Right renal pelvis (tissue), 4 donors: ENCODE measurements at regions not wholly inside any gene's neighbourhood (a gene's known extent, or its start where the extent isn't known, plus 50 kb on each side); places are given as distances from the start of the nearest gene placed in this dataset.

ENCODE experiments used
- DNase-seq, 4 donors: peaks; one replicate each; pipeline ENCODE4 v3.0.0-alpha.2; 2013; ENCODE audit warnings: low read depth in 4 of 4, low spot score in 3 of 4, missing footprints in 1 of 4

DNA sequence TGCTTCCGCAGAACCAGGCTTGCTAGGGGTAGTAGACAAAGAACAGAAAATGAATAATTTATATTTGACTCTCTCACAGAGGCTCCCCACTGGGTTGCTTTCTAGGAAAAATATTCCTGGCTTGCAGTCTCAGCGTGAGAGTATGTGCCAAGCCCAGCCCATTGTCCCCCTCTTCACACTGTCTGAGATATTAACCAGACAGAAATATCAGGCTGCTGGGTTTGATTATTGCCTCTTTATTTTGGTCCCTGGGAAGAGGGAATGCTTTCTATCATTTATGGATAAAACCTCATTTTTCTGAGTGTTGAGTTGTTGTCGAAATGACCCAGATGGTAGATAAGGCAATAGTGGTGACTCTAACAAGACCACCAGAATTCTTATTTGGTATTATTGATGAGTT, 367.9 kb downstream of the METTL15 start:
- no peak for DNase-seq

DNA sequence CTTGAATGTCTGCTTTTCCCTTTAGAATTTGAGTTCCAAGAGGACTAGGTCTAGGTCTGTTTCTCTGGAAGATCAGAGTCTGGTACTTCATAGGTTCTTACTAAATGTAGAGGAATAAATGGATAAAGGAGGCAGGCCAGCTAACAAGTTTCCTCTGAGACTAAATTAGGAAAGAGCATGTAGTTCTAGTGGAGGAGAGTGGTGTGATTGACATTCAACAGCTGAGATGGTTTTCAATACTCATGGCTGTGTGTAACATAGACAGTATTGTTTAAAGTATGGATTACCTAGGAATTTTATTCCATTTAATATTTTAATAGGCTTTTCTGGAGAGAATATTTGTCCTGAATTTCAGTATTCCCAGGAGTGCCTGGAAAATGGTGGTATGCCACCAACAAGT, 364.7 kb downstream of the METTL15 start:
- DNase-seq = no peak

DNA sequence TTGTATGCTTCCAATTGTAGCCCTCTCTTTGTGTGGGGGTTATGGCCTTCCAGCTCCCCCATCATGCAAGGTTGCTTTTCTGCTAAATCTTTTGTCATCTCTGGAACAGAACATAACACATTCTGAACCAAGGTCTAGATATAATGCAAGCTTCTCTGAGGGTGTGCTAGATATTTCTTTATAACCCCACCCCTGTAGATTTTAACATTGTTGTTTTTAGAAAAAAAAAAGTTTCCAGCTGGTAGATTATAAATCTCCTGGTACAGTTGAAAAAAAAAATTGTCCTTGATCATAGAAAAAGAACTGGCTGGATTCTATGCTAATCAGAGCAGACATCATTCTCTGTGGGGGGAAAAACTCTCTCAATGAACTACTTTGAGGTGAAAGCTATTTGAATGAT, 363.3 kb downstream of the METTL15 start:
- no peak for DNase-seq

DNA sequence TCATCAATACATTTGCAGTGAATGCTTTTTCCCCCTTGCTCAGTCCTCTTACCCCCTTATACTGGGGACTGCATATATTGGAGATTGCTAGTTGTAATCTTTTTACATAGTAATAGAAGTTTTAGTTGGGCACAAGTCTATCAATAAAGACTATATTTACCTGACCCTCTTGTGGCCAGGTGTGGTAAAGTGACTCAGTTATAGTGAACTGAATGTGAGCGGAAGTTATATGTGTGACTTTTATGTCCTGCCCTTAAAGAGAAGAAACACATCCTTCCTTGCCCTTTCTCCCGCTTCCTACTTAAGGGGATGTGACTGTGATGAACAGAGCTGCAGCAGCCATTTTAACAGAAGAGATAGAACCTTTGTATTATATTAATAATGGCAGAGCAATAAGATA, 362.0 kb downstream of the METTL15 start:
- no peak for DNase-seq

DNA sequence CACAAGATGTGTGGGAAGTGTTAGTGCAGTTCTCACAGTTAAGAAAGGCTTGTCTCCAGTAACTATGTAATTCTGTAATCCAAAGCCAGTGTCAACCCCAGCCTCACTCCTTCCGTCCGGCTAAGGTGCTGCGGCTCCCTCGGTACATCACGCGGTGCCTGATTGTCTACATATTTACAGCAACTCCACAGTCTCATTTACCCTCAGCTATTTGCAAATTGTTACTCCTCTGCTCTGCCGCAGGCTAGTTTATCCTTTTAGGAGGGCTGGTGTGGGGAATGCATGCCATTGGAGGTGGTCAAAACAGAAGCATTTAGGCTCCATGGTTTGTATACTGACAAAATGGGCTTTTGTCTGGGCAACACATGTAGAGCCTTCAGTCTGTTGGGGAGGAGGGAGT, 358.3 kb downstream of the METTL15 start:
- no peak for DNase-seq

DNA sequence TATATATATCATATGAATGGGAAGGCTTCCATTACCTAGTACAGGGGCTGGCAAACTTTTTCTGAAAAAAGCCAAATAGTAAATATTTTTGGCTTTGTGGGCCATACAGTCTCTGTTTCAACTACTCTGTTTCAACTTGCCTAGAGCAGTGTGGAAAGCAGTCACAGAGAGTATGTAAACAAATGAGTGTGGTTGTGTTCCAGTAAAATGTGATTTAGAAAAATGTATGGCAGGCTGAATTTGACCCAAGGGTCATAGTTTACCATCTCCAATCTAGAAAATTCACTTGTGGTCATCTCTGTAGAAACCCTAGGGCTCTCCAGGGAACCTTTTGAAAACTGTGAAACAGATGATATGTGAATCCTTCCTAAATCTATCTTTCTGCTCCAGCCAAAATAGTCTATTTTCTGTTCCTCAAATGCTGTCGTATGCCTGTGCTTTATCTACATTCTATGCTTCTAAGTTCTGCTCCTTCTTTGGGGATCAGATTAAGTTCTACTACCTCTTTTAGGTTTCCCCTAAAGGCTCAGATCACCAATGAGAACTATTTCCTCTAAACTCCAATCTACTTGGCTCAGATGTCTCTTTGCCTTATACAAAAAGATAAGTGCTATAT, 356.2 kb downstream of the METTL15 start:
- no peak for DNase-seq

DNA sequence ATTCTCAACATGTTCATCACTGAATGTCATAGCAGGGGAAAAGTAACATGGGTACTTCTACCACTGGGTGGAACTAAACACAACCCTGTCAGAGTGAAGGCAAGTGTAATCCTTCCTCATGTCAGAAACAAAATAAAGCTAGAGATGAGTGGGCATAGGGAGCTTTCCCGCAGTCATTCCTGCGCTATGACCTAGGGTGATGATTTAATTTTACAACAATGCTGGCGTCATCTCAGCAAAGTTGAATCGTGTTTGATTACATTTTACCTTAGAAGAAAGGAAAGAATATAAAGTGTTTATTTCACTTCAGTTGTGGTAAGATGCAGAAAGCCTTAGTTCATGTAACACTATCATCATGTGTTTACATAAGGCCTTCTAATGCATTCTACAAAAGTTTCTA, 355.6 kb downstream of the METTL15 start:
- no peak for DNase-seq

DNA sequence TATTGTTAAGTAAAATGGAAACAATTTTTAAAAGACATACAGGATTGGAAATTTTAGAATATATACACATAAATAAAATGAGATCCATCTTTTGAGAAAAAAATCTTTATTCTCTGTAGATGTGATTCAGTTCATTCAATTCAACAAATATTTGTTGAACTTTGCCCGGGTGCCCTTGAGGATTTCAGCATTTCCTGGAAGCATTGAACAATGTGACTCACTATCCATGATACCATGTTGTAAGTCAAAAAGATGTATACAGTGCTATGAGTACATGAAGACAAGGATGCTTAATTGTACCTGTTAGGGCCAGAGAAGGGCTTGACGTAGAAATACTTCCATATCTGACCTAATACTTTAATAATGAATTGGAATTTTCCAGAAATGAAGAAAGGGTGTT, 353.7 kb downstream of the METTL15 start:
- DNase-seq = no peak

DNA sequence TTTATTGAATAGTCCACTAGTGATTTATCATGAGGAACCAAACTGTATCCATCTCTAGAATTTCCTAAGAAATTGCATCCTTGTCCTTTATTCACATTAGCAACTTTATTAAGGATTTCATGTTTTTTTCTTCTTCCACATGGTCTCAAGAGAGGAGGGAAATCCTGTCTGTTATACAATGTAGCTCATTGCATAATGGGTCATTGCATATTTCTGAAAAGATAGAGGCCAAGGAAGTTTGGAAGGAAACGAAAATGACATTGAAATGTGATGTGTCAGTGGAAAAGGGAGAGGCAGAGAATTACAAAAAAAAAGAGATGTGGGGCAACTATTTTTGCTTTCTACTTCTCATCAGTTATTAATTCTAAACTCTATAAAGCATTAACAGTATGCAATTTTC, 353.1 kb downstream of the METTL15 start:
- no peak for DNase-seq

DNA sequence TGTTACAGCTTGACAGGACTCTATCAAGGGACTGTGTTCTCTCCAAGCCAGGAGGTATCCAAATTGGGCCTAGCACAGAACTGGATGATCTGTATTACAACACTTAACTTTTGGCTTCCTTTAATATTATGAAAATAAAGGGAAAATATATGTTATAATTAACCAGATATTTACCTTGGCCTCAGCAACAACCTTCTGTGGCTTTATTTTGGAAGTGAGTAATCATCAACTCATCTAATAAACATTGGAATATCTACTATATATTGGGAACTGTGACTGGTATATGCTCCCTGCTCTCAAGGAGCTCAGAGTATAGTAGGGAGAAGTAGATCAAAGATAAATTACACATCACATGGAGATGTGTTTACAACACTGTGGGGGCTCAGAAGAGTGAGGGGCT, 352.2 kb downstream of the METTL15 start:
- no peak for DNase-seq

DNA sequence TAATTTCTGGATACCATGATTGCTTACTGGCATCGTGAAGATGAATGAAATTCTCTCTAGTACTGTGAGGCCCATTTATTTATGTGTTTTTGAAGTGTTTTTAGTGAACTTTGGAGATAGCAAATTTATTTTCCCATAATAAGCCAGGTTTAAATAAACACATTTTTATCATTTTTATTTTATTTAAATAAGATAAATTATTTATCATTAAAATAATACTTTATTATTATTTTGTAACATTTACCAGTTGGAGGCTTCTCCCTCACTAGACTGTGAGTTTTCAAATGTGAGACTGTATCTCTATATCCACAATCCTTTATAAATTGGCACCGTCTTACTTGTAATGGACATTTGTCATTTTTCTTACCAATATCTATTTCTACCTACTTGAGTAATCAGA, 351.7 kb downstream of the METTL15 start:
- no peak for DNase-seq

DNA sequence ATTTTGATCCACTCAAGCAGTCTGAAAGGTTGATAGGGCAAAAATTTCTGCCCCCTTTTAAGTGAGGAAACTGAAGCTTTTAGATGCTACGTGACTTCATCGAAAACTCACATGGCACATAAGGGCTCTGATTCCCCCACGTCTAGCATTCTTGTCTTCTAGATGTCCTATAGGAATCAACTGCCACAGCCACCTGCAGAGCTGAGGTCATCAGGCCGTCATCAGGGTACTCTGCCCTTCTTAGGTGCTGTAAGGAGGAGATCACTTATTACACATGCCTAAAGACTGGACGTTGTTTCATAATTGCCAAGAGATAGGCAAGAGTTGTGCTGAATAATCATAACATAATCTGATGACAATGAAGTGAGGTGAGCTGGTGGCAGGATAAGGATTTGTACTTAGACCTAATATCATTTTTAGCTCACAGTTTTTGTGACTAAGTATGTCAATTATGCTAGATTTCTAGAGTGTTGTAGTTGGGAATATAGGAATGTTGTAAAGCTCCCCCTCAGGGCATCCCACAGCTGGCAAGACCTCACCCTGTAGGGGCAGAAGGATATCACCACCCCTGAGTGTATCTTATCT, 349.4 kb downstream of the METTL15 start:
- DNase-seq = no peak

DNA sequence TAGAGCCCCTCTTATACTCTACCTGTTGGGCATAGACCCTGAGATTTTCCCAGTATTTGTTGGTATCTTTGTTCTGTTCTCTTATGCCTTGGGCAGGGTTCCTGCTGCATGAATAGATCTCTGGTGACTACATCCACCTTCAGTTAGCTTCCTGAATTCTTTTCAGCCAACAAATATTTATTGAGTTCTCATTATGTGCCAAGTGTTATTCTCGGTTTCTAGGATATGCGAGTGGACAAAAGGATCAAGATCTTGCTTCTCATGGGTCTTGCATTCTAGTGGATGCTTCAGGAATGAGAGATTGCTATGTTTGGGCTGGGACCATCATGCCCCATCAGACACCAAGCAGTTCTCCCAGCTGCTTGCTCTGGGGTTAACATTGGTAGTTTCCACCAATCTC, 340.0 kb downstream of the METTL15 start:
- DNase-seq = no peak

DNA sequence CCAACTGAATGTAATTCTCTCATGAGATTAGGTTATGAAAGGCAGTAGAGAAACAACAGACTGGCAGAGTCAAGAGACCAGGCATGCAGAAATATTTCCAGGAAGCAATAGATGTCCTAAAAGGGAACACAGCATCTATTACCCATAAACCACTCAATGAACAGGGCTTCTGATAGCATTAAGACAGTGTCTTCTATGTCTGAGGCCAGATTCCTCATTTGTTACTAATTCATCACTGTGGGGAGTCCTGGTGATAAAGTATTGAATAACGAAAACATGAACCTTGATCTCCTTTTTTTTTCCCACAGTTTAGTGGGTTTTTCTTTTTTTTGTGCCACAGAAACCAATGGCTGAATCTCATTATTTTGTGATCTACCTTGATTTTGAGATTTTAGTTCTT, 339.0 kb downstream of the METTL15 start:
- no peak for DNase-seq

DNA sequence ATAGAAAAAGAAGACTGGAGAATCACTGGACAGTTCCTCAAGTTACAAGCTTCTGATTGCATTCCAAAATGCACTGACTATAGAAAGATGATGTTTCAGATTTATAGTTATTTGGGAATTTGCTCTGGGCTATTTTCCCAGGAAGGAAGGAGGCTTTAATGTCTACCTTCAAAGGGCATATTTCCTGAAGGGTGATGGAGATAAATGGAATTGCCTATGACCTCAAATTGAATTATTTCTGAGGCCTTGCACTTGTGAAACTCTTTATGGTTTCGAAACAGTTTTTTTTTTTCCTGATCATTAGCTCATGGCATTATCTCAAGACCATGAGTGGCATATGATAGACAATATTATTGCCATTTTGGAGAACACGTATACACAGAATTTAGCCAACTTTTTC, 333.9 kb downstream of the METTL15 start:
- DNase-seq = no peak

DNA sequence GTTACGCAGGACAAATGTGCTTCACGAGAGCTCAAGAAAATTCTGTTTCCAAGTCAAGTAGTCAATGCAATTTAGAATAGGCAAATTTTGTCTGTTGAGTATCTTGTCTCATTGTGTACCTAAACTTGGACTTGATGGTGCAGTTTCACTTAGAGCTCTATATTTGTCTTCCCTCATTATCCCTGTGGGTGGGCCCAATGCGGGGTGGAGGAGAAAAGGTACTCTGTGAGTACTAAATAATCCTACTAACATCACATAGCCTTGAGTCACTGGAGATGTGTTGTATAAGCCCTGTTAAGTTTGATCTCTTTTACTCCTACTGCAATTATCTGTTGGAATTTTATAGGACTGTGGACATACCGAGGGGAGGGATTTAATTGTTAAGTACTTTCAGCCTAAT, 331.2 kb downstream of the METTL15 start:
- DNase-seq = no peak

DNA sequence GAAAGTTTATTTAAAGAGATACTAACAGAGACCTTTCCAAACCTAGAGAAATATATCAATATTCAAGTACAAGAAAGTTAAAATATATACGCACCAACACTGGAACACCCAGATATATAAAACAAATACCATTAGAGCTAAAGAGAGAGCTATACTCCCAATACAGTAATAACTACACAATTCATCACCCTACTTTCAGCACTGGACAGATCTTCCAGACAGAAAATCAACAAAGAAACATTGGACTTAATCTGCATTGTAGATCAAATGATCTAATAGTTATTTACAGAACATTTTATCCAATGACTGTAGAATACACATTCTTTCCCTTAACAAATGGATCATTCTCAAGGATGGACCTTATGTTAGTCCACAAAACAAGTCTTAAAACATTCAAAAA, 311.9 kb downstream of the METTL15 start:
- DNase-seq = no peak

DNA sequence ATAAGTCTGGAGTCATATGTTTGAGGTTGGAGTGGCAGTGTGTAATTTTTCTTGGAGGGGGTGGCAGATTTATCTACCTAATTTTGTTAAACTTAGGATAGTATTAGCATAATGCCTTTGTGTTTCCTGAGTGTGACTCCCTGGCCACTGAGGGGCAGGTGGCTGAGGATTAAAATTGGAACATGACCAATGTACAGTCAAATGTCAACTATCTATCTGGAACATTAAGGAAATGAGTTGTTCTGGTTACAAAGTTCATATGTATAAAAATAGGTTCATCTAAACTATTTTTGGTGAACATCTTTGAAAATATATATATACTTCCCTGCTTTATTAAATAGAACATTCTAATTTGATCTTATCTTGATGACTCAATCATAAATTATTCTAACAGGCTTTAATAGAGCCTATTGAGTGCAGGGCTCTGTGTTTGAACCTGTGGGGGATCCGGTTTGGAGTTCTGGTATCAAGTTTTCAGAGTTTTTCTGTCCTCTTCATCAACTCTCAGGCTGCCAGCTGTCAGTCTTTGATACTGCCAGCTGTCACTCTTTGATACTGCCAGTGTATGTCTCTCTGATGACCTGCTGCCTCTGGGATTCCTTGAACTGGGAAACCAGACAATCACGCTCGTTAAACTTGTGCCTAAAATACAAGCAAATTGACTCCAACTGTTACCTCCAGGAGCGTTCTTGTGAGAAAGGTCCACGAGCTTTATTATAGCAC, 309.6 kb downstream of the METTL15 start:
- DNase-seq = no peak

DNA sequence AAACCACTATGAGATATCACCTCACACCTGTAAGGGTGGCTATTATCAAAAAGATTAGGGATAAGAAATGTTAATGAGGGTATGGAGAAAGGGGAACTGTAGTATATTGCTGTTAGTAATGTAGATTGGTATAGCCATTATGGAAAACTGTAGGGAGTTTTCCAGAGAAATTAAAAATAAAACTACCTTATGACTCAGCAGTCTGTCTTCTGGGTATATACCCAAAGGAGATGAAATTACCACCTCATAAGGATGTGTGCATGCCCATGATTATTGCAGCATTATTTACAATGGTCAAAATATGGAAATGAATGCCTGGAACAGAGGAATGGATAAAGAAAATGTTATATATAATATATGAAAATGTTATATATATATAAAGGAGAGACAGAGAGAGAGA, 303.8 kb downstream of the METTL15 start:
- no peak for DNase-seq

DNA sequence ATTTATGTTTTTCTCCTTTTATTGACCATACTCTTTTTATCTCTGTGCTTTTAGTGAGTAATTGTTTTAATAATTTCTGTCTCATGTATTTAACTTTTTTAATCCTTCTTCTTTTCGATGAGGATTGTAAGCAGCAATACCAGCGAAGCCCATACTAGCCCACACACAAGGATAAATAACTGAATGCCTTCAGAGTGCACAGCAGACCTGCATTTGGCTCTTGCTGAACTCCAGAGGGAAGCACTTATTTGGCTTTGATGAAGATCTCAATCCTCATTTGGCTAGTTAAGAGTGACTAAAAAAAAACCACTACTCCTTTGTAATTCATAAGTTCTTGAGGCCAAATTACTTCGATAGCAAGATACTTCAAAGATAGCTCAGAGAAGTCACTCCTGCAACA, 293.3 kb downstream of the METTL15 start:
- no peak for DNase-seq

DNA sequence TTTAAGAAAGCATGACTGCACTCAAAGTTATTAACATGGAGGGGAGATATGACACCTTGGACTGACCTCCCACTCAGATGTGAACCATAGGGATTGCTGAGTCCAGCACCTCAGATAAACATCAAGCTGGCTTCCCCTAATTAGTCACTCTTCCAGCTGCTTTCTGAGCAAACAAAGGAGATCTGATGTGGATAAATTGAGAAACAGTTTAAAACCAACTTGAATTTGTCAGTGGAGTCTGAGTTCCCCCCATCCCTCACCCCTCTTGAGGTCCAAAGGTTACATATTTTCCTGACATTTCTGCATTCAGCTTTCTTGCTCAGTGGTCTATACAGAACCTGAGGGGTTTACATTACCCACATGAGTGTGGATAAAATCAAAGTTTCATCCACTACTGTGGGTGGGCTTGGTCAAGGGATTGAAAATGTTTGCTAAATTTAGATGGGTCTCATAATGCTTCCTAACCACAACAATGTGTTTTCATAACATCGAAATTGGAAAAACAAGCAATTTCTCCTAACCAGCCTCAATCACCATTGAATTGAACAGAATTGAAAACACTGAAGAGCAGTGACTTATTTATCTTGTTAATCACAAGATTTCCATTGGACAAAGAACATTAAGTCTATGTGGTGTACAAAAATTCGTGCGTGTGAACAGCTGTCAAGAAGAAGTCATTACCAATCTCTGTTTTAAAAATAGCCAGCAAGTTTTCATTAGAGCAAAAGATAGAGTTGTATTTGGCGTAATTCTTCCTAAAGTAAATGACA, 292.3 kb downstream of the METTL15 start:
- DNase-seq = no peak

DNA sequence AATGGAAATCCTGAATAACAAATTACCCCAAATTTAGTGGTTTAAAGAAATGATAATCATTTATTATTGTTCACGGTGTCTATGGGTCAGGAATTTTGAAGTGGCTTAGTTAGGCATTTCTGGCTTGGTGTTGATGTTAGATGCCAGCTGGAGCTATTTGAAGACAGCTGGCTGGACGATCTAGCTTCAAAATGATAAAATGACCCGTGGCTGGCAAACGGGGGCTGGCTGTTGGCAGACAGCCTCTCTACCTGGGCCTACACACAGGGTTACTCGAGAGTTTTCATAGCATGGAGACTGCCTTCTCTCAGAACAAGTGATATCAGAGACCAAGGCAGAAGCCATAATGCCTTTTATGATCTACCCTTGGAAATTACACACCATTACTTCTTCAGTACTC, 285.2 kb downstream of the METTL15 start:
- no peak for DNase-seq
